Keratinocyte (primary cell): ENCODE measurements at regions not wholly inside any gene's neighbourhood (a gene's known extent, or its start where the extent isn't known, plus 50 kb on each side); places are given as distances from the start of the nearest gene placed in this dataset.

Experiments
- EZH2 ChIP-seq: IDR thresholded peaks from one replicate; pipeline ENCODE4 v1.6.1; 2012; ENCODE audit warnings: inconsistent platforms, mild to moderate bottlenecking, low read length, moderate library complexity
- TF ChIP-seq, protein P1 (sequence below), 3 experiments: IDR thresholded peaks in 1 of 3; conservative IDR thresholded peaks in 1 of 3; optimal IDR thresholded peaks in 1 of 3; 2 replicates in 2 of 3; 3 replicates in 1 of 3; pipeline versions ENCODE3 to v1.5.1; 2011; ENCODE audit warnings: low read length in 3 of 3, mild to moderate bottlenecking in 3 of 3, moderate library complexity in 2 of 3, control low read depth in 1 of 3, inconsistent platforms in 1 of 3; ENCODE audit not compliant: insufficient read depth in 2 of 3; ENCODE audit errors: extremely low read depth in 1 of 3

DNA sequence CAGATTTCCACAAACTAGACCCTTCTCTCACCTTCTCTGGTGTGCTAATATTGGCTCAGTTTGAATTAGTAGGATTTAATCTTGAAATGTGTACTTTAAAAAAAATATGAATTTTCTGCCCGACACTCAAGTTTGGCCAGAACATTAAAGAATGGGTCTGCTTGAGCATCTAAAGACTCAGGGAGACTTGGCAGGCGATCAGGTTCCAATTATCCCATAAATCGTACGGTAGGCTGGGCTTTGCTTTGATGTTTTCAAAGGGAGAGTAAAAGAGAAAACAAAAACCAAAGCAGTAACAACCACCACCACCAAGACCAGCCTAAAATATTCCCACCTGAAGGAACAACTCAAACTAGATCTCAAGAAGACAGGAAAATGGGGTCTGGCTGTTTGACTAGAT is 230.8 kb downstream of the EBLN2 start:
- TF ChIP-seq, protein P1, sequence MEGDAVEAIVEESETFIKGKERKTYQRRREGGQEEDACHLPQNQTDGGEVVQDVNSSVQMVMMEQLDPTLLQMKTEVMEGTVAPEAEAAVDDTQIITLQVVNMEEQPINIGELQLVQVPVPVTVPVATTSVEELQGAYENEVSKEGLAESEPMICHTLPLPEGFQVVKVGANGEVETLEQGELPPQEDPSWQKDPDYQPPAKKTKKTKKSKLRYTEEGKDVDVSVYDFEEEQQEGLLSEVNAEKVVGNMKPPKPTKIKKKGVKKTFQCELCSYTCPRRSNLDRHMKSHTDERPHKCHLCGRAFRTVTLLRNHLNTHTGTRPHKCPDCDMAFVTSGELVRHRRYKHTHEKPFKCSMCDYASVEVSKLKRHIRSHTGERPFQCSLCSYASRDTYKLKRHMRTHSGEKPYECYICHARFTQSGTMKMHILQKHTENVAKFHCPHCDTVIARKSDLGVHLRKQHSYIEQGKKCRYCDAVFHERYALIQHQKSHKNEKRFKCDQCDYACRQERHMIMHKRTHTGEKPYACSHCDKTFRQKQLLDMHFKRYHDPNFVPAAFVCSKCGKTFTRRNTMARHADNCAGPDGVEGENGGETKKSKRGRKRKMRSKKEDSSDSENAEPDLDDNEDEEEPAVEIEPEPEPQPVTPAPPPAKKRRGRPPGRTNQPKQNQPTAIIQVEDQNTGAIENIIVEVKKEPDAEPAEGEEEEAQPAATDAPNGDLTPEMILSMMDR (optimal IDR thresholded peaks at IDR 0.05 in 1 of 3, IDR thresholded peaks at IDR 0.05 in 1 of 3, conservative IDR thresholded peaks at IDR 0.05 in 1 of 3; ENCODE audit: extremely low read depth in 1 of 3, insufficient read depth in 2 of 3, low read length in 3 of 3) = no peak
- no peak for TF ChIP-seq EZH2
